ENCODE measurements at regions not wholly inside any gene's neighbourhood (a gene's known extent, or its start where the extent isn't known, plus 50 kb on each side); places are given as distances from the start of the nearest gene placed in this dataset.

GRCh38 chr5:33337637-33337992, 103.2 kb upstream of the TARS1 start:
- Histone ChIP-seq H3K9me1 (ENCODE audit: control insufficient read depth, extremely low read depth, insufficient read depth, low read length) (no peaks in the 10 kb centered on the region), H3K9ac (ENCODE audit: control insufficient read depth, extremely low read depth, insufficient read depth, low read length) (peak overlapping the region; percentile 18), H2AFZ (ENCODE audit: control insufficient read depth, low read length) (peak overlapping the region; percentile 74), H3K79me2 (ENCODE audit: control insufficient read depth, insufficient read depth, low read length) (no peaks in the 10 kb centered on the region), H3K4me1 (ENCODE audit: control insufficient read depth, extremely low read depth, insufficient read depth, low read length) (peaks cover 15% of the 10 kb centered on the region), H3K36me3 (ENCODE audit: control insufficient read depth in 2 of 2, extremely low read depth in 1 of 2, insufficient read depth in 2 of 2, low read length in 2 of 2) (no peaks in the 10 kb centered on the region), H3K4me3 (ENCODE audit: control insufficient read depth in 2 of 3, extremely low read depth in 1 of 3, insufficient read depth in 2 of 3, low read depth in 1 of 3, low read length in 3 of 3) (no peak overlapping the region), H3K27ac (ENCODE audit: control insufficient read depth, insufficient read depth, low read length) (peak overlapping the region; percentile 48), H3K9me3 (ENCODE audit: control insufficient read depth, low read depth, low read length) (no peaks in the 10 kb centered on the region), H3K4me2 (ENCODE audit: control insufficient read depth, extremely low read depth, insufficient read depth, low read depth, low read length) (no peak overlapping the region), H4K20me1 (ENCODE audit: control insufficient read depth, extremely low read depth, insufficient read depth, low read length) (no peaks in the 10 kb centered on the region), H3K27me3 (ENCODE audit: control insufficient read depth, extremely low read depth, insufficient read depth, low read length) (no peaks in the 10 kb centered on the region)
- dilution Hi-C loops (cut with MboI; ENCODE audit: extremely low pct_ligation_motif_present, low sequenced_read_pairs) = no loop called here
- DNase-seq (ENCODE audit: low read depth, low spot score) (no peak), FAIRE-seq (peak; percentile 29)
- TF ChIP-seq CTCF (optimal IDR thresholded peaks at IDR 0.05 in 1 of 3, IDR thresholded peaks at IDR 0.05 in 1 of 3, conservative IDR thresholded peaks at IDR 0.05 in 1 of 3; ENCODE audit: extremely low read depth in 1 of 3, insufficient read depth in 2 of 3, low read length in 3 of 3) (no peak), EZH2 (IDR thresholded peaks at IDR 0.05; ENCODE audit: low read length) (no peak)

- Histone ChIP-seq H2AFZ (ENCODE audit: control insufficient read depth, low read length) (peak overlapping the region; percentile 30), H3K79me2 (ENCODE audit: control insufficient read depth, insufficient read depth, low read length) (no peaks in the 10 kb centered on the region), H3K4me3 (ENCODE audit: control insufficient read depth in 2 of 3, extremely low read depth in 1 of 3, insufficient read depth in 2 of 3, low read depth in 1 of 3, low read length in 3 of 3) (no peak overlapping the region), H3K9ac (ENCODE audit: control insufficient read depth, extremely low read depth, insufficient read depth, low read length) (no peak overlapping the region), H3K9me3 (ENCODE audit: control insufficient read depth, low read depth, low read length) (no peaks in the 10 kb centered on the region), H4K20me1 (ENCODE audit: control insufficient read depth, extremely low read depth, insufficient read depth, low read length) (no peaks in the 10 kb centered on the region), H3K36me3 (ENCODE audit: control insufficient read depth in 2 of 2, extremely low read depth in 1 of 2, insufficient read depth in 2 of 2, low read length in 2 of 2) (no peaks in the 10 kb centered on the region), H3K9me1 (ENCODE audit: control insufficient read depth, extremely low read depth, insufficient read depth, low read length) (no peaks in the 10 kb centered on the region), H3K27me3 (ENCODE audit: control insufficient read depth, extremely low read depth, insufficient read depth, low read length) (no peaks in the 10 kb centered on the region), H3K4me1 (ENCODE audit: control insufficient read depth, extremely low read depth, insufficient read depth, low read length) (peaks cover 17% of the 10 kb centered on the region), H3K27ac (ENCODE audit: control insufficient read depth, insufficient read depth, low read length) (no peak overlapping the region), H3K4me2 (ENCODE audit: control insufficient read depth, extremely low read depth, insufficient read depth, low read depth, low read length) (no peak overlapping the region)
- no peak for TF ChIP-seq CTCF (optimal IDR thresholded peaks at IDR 0.05 in 1 of 3, IDR thresholded peaks at IDR 0.05 in 1 of 3, conservative IDR thresholded peaks at IDR 0.05 in 1 of 3; ENCODE audit: extremely low read depth in 1 of 3, insufficient read depth in 2 of 3, low read length in 3 of 3)
- TF ChIP-seq EZH2 (IDR thresholded peaks at IDR 0.05; ENCODE audit: low read length) = no peak
- DNase-seq (ENCODE audit: low read depth, low spot score) = no peak
- peak; percentile 51 for FAIRE-seq
- dilution Hi-C loops (cut with MboI; ENCODE audit: extremely low pct_ligation_motif_present, low sequenced_read_pairs) = no loop called here
These were observed 102.2 kb upstream of the TARS1 start for GRCh38 chr5:33338336-33339110.
